Heart left ventricle (tissue), 16 donors: ENCODE measurements at regions not wholly inside any gene's neighbourhood (a gene's known extent, or its start where the extent isn't known, plus 50 kb on each side); places are given as distances from the start of the nearest gene placed in this dataset.

ENCODE experiments used
- ATAC-seq, 4 donors: fragments of 200-7000 bp; cut with Tn5 transposase; one replicate each; pipeline ENCODE4 v1.9.1; 2020 to 2022; ENCODE audit warnings: moderate library complexity in 4 of 4, mild to moderate bottlenecking in 3 of 4, moderate number of reproducible peaks in 1 of 4
- DNase-seq, 5 donors: peaks; one replicate each; pipeline ENCODE4 v3.0.0-alpha.2; 2020
- H3K27ac ChIP-seq, 12 donors: fragments of 200-600 bp; sonication (generic) in 4 of 12; one replicate each; pipeline versions ENCODE4 v1.5.0 to v1.8.0; 2016 to 2022; ENCODE audit warnings: mild to moderate bottlenecking in 2 of 12
- H3K27me3 ChIP-seq, 9 donors: fragments of 200-600 bp; sonication (generic) in 2 of 9; one replicate each; pipeline versions ENCODE4 v1.5.1 to v1.8.0; 2016 to 2022; ENCODE audit warnings: mild to moderate bottlenecking in 3 of 9
- H3K36me3 ChIP-seq, 9 donors: fragments of 200-600 bp; sonication (generic) in 2 of 9; one replicate each; pipeline versions ENCODE4 v1.5.0 to v1.8.0; 2018 to 2022; ENCODE audit warnings: mild to moderate bottlenecking in 2 of 9
- H3K4me1 ChIP-seq, 12 donors: fragments of 200-600 bp; sonication (generic) in 4 of 12; one replicate each; pipeline versions ENCODE4 v1.5.0 to v1.8.0; 2016 to 2022; ENCODE audit warnings: mild to moderate bottlenecking in 3 of 12
- H3K4me3 ChIP-seq, 12 donors: fragments of 200-600 bp; sonication (generic) in 4 of 12; one replicate each; pipeline versions ENCODE4 v1.5.0 to v1.8.0; 2017 to 2022; ENCODE audit warnings: mild to moderate bottlenecking in 9 of 12, moderate library complexity in 4 of 12
- H3K9me3 ChIP-seq, 12 donors: fragments of 200-600 bp; sonication (generic) in 4 of 12; one replicate each; pipeline versions ENCODE4 v1.5.0 to v1.8.0; 2016 to 2022; ENCODE audit warnings: mild to moderate bottlenecking in 1 of 12
- CTCF ChIP-seq, 12 donors: fragments of 200-600 bp; sonication (generic) in 4 of 12; IDR thresholded peaks; one replicate each; pipeline versions ENCODE4 v1.5.0 to v1.8.0; 2018 to 2022; ENCODE audit warnings: antibody characterized with exemption in 12 of 12, mild to moderate bottlenecking in 5 of 12
- POLR2A ChIP-seq, 2 donors: fragments of 450-650 bp; IDR thresholded peaks; one replicate each; pipeline ENCODE4 v1.6.1; 2017; ENCODE audit warnings: antibody characterized with exemption in 2 of 2, mild to moderate bottlenecking in 2 of 2, moderate library complexity in 2 of 2
- WGBS, 4 donors: extraction: QIAGEN DNeasy Blood & Tissue Kit in 2 of 4; methylation state at CpG; one replicate each; pipeline versions ENCODE4 v1.1.5 to v1.1.7; 2013 to 2018; 5-methylcytosine and 5-hydroxymethylcytosine counted together
- intact Hi-C, 10 donors: fragments of 100-400 bp; cut with DNase I; formaldehyde crosslinking; loops; one replicate each; pipeline versions ENCODE4 v1.11.1 to v1.14.2; 2022
- donor health status: ischemic (EF 13 %, LVEDD 7.1; RV severe dilation, severe dysfunction).
- donor health status: healthy with polysubstance abuse.
- donor health status: DM: no; HTN: yes; CAD: no.
- donor health status: DM: no; HTN: no; CAD: no.
- donor health status: ischemic (EF 25% LVEDD 6.9; RV normal size, moderate dysfunction).
- donor health status: ischemic (EF 25% LVEDD 5.7; RV mildly dilated, moderate dysfunction).
- donor health status: healthy.
- donor health status: DM: yes; HTN: yes; CAD: no.
- donor health status: ischemic (EF 35%, LVEDD 5.7; RV mildly dilated, moderate dysfunction).
- donor health status: nonischemic (EF 11% LVEDD 7.7; RV severe dilation, severe dysfunction).
- donor health status: DM: yes; HTN: yes; CAD: no.
- donor health status: PGD.
- donor health status: ischemic (EF 29% LVEDD 5.4; RV normal size, mild dysfunction).
- donor health status: nonischemic (EF 23%, LVEDD 6.1; RV moderate dilation, normal function).

GRCh38 chr21:14903172-14903865 is 161.5 kb downstream of the NRIP1 start:
- 91 to 96% (median 93%) methylated on average over 3 of the region's 3 CpGs for WGBS, 4 donors
- ATAC-seq (no peak), DNase-seq (no peak)
- Histone ChIP-seq H3K27me3 (no peaks in the 10 kb centered on the region), H3K9me3 (peaks cover 0 to 7% (median 0%) of the 10 kb centered on the region in 12 donors), H3K27ac (no peak overlapping the region), H3K36me3 (no peaks in the 10 kb centered on the region), H3K4me3 (no peak overlapping the region), H3K4me1 (no peaks in the 10 kb centered on the region)
- intact Hi-C loops, result no loop called here
- TF ChIP-seq CTCF (IDR thresholded peaks at IDR 0.05) (no peak), POLR2A (IDR thresholded peaks at IDR 0.05) (no peak)

- peaks cover 0 to 6% (median 0%) of the 10 kb centered on the region in 12 donors for H3K9me3 ChIP-seq
- no peak overlapping the region for H3K27ac ChIP-seq
- DNase-seq, result no peak
- no peak overlapping the region for H3K4me3 ChIP-seq
- TF ChIP-seq POLR2A (IDR thresholded peaks at IDR 0.05) (no peak), CTCF (IDR thresholded peaks at IDR 0.05) (no peak)
- H3K36me3 ChIP-seq, result no peaks in the 10 kb centered on the region
- intact Hi-C loops, result no loop called here
- H3K4me1 ChIP-seq, result no peaks in the 10 kb centered on the region
- H3K27me3 ChIP-seq, result no peaks in the 10 kb centered on the region
- WGBS, 4 donors, result 92 to 99% (median 97%) methylated on average over 3 of the region's 3 CpGs
- no peak for ATAC-seq
These were observed 163.3 kb downstream of the NRIP1 start for GRCh38 chr21:14901482-14901958.

- DNase-seq (no peak), ATAC-seq (no peak)
- H3K4me3 ChIP-seq, result no peak overlapping the region
- WGBS, 4 donors, result 82 to 98% (median 84%) methylated on average over 1 of the region's 1 CpG
- intact Hi-C loops, result no loop called here
- no peak for TF ChIP-seq CTCF (IDR thresholded peaks at IDR 0.05)
- no peak for TF ChIP-seq POLR2A (IDR thresholded peaks at IDR 0.05)
- no peak overlapping the region for H3K27ac ChIP-seq
- no peaks in the 10 kb centered on the region for H3K4me1 ChIP-seq
- H3K27me3 ChIP-seq, result no peaks in the 10 kb centered on the region
- no peaks in the 10 kb centered on the region for H3K9me3 ChIP-seq
- H3K36me3 ChIP-seq, result no peaks in the 10 kb centered on the region
These were observed 164.2 kb downstream of the NRIP1 start for GRCh38 chr21:14900611-14901010.

- H3K4me1 ChIP-seq, result no peaks in the 10 kb centered on the region
- H3K4me3 ChIP-seq, result no peak overlapping the region
- no peak for ATAC-seq
- no peak for DNase-seq
- no peak overlapping the region for H3K27ac ChIP-seq
- no peak for TF ChIP-seq POLR2A (IDR thresholded peaks at IDR 0.05)
- TF ChIP-seq CTCF (IDR thresholded peaks at IDR 0.05), result no peak
- no peaks in the 10 kb centered on the region for H3K9me3 ChIP-seq
- intact Hi-C loops, result no loop called here
- H3K27me3 ChIP-seq, result no peaks in the 10 kb centered on the region
- no peaks in the 10 kb centered on the region for H3K36me3 ChIP-seq
These were observed 164.7 kb downstream of the NRIP1 start for GRCh38 chr21:14900058-14900457.
